Transverse colon (tissue), 4 donors: ENCODE measurements at regions not wholly inside any gene's neighbourhood (a gene's known extent, or its start where the extent isn't known, plus 50 kb on each side); places are given as distances from the start of the nearest gene placed in this dataset.
"Not testable (repeated sequence)": the region's sequence is repeated elsewhere in the genome, so short reads cannot be mapped to it uniquely, and the experiment has no call there.

Experiments
- DNase-seq: peaks from one replicate; pipeline ENCODE4 v3.0.0-alpha.2; 2019
- H3K27ac ChIP-seq, 4 donors: fragments of 200-600 bp; sonication (generic); 2 replicates each; pipeline ENCODE4 v1.5.1; 2016 to 2018; ENCODE audit warnings: inconsistent platforms in 4 of 4
- H3K27me3 ChIP-seq: fragments of 200-600 bp; sonication (generic); 2 replicates; pipeline ENCODE4 v1.5.1; 2017; ENCODE audit warnings: inconsistent platforms
- H3K36me3 ChIP-seq, 4 donors: fragments of 200-600 bp; sonication (generic); 2 replicates each; pipeline ENCODE4 v1.5.1; 2017 to 2019; ENCODE audit warnings: inconsistent platforms in 4 of 4
- H3K4me1 ChIP-seq, 4 donors: fragments of 200-600 bp; sonication (generic); 2 replicates each; pipeline ENCODE4 v1.5.1; 2017 to 2020; ENCODE audit warnings: inconsistent platforms in 4 of 4
- H3K4me3 ChIP-seq, 4 donors: fragments of 200-600 bp; sonication (generic); 1 replicate in 1 of 4; 2 replicates in 3 of 4; pipeline versions ENCODE4 v1.5.1 to v1.6.1; 2017 to 2019; ENCODE audit warnings: inconsistent platforms in 4 of 4
- H3K9me3 ChIP-seq, 2 donors: fragments of 200-600 bp; sonication (generic); 2 replicates each; pipeline ENCODE4 v1.5.1; 2017 to 2019; ENCODE audit warnings: inconsistent platforms in 2 of 2
- CTCF ChIP-seq, 5 experiments: fragments of 200-600 bp in 3 of 5; fragments of 450-650 bp in 2 of 5; sonication (generic) in 3 of 5; IDR thresholded peaks; 1 replicate in 2 of 5; 2 replicates in 3 of 5; pipeline ENCODE4 v1.5.1; 2016 to 2017; ENCODE audit warnings: antibody characterized with exemption in 5 of 5, inconsistent platforms in 3 of 5, mild to moderate bottlenecking in 2 of 5, moderate library complexity in 1 of 5
- EP300 ChIP-seq: sonication (generic); formaldehyde crosslinking; IDR thresholded peaks from one replicate; pipeline ENCODE4 v1.6.1; 2017; ENCODE audit warnings: antibody characterized with exemption, low read depth
- POLR2A ChIP-seq: fragments of 450-650 bp; IDR thresholded peaks from one replicate; pipeline ENCODE4 v1.6.1; 2016; ENCODE audit warnings: antibody characterized with exemption, mild to moderate bottlenecking, moderate library complexity
- POLR2AphosphoS5 ChIP-seq, 3 donors: sonication (generic); formaldehyde crosslinking; IDR thresholded peaks; one replicate each; pipeline ENCODE4 v1.6.1; 2016; ENCODE audit warnings: antibody characterized with exemption in 3 of 3
- WGBS, 2 donors: methylation state at CpG; one replicate each; pipeline ENCODE4 v1.1.5; 2018; ENCODE audit warnings: low coverage in 1 of 2; 5-methylcytosine and 5-hydroxymethylcytosine counted together
- in situ Hi-C, 4 donors: fragments of 200-750 bp; cut with MboI; loops; one replicate each; pipeline versions ENCODE4 v1.15.0 to v1.15.1; 2017; ENCODE audit warnings: low sequenced_read_pairs in 3 of 4, low pct_ligation_motif_present in 1 of 4, low pct_unique_long_range_greater_than_20kb in 1 of 4
- intact Hi-C: fragments of 100-400 bp; cut with DNase I; formaldehyde crosslinking; loops from one replicate; pipeline ENCODE4 v1.15.1; 2023; ENCODE audit warnings: low total_unique reads

GRCh38 chr15:92751528-92751927, 96.0 kb upstream of the FAM174B start:
- intact Hi-C loops, result no loop called here
- in situ Hi-C loops, result no loop called here
- no peaks in the 10 kb centered on the region for H3K27me3 ChIP-seq
- TF ChIP-seq POLR2A, result no peak
- no peak for TF ChIP-seq POLR2AphosphoS5 (IDR thresholded peaks at IDR 0.05)
- no peak for TF ChIP-seq EP300
- no peak for TF ChIP-seq CTCF (IDR thresholded peaks at IDR 0.05)
- DNase-seq, result no peak
- H3K4me1 ChIP-seq, result no peaks in the 10 kb centered on the region
- H3K36me3 ChIP-seq, result no peaks in the 10 kb centered on the region
- no peak overlapping the region for H3K4me3 ChIP-seq
- H3K9me3 ChIP-seq, result no peaks in the 10 kb centered on the region
- no peak overlapping the region for H3K27ac ChIP-seq
- 52 to 63% methylated on average over 3 of the region's 3 CpGs for WGBS, 2 donors

DNA sequence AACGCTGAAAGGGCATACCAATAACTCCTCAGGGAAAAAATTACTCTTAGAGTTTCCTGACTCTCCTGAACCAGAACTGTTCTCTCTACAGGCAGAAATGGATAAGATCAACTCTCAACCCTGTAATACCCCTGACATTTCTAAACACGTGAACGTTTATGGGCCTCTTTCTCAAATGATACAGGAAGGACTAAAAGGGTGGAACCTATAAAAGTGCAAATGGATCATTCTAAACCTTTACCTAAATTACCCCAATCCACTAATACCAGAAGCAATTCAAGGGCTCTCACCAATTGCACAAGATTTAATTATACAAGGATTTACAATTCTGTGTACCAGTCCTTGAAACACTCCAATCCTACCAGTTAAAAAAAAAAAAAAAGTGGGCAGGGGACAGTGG, 98.0 kb upstream of the FAM174B start:
- 34 to 72% methylated on average over 2 to 3 of the region's 3 CpGs for WGBS, 2 donors
- no peak overlapping the region for H3K4me3 ChIP-seq
- no peaks in the 10 kb centered on the region for H3K9me3 ChIP-seq
- in situ Hi-C loops (no loop called here), intact Hi-C loops (no loop called here)
- DNase-seq, result no peak
- H3K27ac ChIP-seq, result no peak overlapping the region
- H3K36me3 ChIP-seq, result no peaks in the 10 kb centered on the region
- TF ChIP-seq CTCF (IDR thresholded peaks at IDR 0.05), result no peak
- TF ChIP-seq EP300, result no peak
- TF ChIP-seq POLR2AphosphoS5 (IDR thresholded peaks at IDR 0.05), result no peak
- no peak for TF ChIP-seq POLR2A
- H3K27me3 ChIP-seq, result no peaks in the 10 kb centered on the region
- H3K4me1 ChIP-seq, result no peaks in the 10 kb centered on the region

DNA sequence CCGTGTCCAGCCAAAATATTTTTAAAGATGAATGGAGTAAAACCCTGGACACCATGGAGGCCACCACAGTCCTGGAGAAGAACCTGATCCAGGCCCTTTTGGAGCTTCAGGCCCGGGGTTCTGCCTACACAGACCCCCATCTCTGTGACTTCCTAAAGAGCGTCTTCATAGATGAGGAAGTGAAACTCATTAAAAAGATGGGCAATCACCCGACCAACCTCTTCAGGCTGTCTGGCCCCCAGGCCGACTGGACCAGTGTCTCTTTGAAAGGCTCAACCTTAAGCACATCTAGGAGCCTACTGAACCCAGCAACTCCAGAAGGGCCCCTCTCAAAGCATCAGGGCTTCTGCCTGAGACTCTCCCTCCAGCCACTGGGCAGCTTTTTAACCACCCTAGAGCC, 107.9 kb upstream of the FAM174B start:
- H3K4me3 ChIP-seq, result no peak overlapping the region
- no peak for DNase-seq
- H3K27me3 ChIP-seq, result no peaks in the 10 kb centered on the region
- 68% methylated on average over 5 of the region's 5 CpGs; no CpG with 5 or more reads in 1 of the 2 donors for WGBS, 2 donors
- no peaks in the 10 kb centered on the region for H3K36me3 ChIP-seq
- TF ChIP-seq EP300, result no peak
- TF ChIP-seq POLR2AphosphoS5 (IDR thresholded peaks at IDR 0.05), result no peak
- no peak for TF ChIP-seq POLR2A
- TF ChIP-seq CTCF (IDR thresholded peaks at IDR 0.05), result no peak
- no peaks in the 10 kb centered on the region for H3K9me3 ChIP-seq
- H3K27ac ChIP-seq, result no peak overlapping the region
- H3K4me1 ChIP-seq, result no peaks in the 10 kb centered on the region
- in situ Hi-C loops, result no loop called here
- intact Hi-C loops, result no loop called here

DNA sequence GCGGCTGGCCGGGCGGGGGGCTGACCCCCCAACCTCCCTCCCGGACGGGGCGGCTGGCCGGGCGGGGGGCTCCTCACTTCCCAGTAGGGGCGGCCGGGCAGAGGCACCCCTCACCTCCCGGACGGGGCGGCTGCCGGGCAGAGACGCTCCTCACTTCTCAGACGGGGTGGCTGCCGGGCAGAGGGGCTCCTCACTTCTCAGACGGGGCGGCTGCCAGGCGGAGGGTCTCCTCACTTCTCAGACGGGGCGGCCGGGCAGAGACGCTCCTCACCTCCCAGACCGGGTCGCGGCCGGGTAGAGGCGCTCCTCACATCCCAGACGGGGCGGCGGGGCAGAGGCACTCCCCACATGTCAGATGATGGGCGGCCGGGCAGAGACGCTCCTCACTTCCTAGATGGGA, 112.6 kb upstream of the FAM174B start:
- intact Hi-C loops, H3K27ac ChIP-seq, H3K4me1 ChIP-seq, H3K27me3 ChIP-seq, in situ Hi-C loops, H3K9me3 ChIP-seq, H3K4me3 ChIP-seq, H3K36me3 ChIP-seq, DNase-seq: not testable (repeated sequence)
- WGBS, 2 donors, result no CpG with 5 or more reads among the region's 35 CpGs

DNA sequence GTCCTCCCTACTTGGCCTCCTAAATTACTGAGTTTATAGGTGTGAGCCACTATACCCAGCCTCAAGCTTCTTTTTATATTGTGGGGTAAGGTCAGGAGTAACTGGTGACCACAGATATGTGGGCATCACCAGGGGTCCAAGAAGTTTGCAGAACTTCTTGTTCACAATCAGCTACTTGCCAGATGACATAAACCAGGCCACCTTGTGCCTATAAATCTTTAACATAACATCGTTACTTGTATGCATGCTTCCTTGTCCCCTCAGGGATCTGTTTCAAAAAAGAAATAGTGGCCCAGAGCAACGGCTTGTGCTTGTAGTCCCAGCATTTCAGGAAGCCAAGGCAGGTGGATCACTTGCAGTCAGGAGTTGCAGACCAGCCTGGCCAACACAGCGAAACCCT, 115.1 kb upstream of the FAM174B start:
- in situ Hi-C loops, result no loop called here
- H3K4me3 ChIP-seq, result no peak overlapping the region
- WGBS, 2 donors, result 70% methylated on average over 3 of the region's 3 CpGs; no CpG with 5 or more reads in 1 of the 2 donors

More for the DNA sequence above, 115.1 kb upstream of the FAM174B start:
- no peak for DNase-seq
- H3K36me3 ChIP-seq, result no peaks in the 10 kb centered on the region
- H3K27ac ChIP-seq, result no peak overlapping the region
- intact Hi-C loops, result no loop called here
- H3K27me3 ChIP-seq, result no peaks in the 10 kb centered on the region
- no peaks in the 10 kb centered on the region for H3K9me3 ChIP-seq
- TF ChIP-seq POLR2AphosphoS5 (IDR thresholded peaks at IDR 0.05), result no peak
- TF ChIP-seq EP300, result no peak
- no peak for TF ChIP-seq POLR2A
- H3K4me1 ChIP-seq, result no peaks in the 10 kb centered on the region
